Astrocyte (in vitro differentiated cells and primary cell): ENCODE measurements at regions not wholly inside any gene's neighbourhood (a gene's known extent, or its start where the extent isn't known, plus 50 kb on each side); places are given as distances from the start of the nearest gene placed in this dataset.

Experiments
- DNase-seq: peaks from one replicate; pipeline ENCODE4 v3.0.0-alpha.2; 2010; ENCODE audit warnings: low read depth
- FAIRE-seq: peaks from 2 replicates; lab custom pipeline; 2011; peaks lifted over from hg19 to GRCh38; lab: Jason Lieb, UNC
- H2AFZ ChIP-seq: 2 replicates; pipeline ENCODE4 v1.6.0; 2012; ENCODE audit warnings: low read depth, low read length, inconsistent platforms
- H3K27ac ChIP-seq: 2 replicates; pipeline ENCODE4 v1.5.1; 2011; ENCODE audit warnings: low read depth, low read length, inconsistent platforms
- H3K27me3 ChIP-seq: 2 replicates; pipeline ENCODE4 v1.6.0; 2011; ENCODE audit warnings: low read length, inconsistent platforms; ENCODE audit not compliant: insufficient read depth
- H3K36me3 ChIP-seq: 2 replicates; pipeline ENCODE4 v1.5.1; 2011; ENCODE audit warnings: low read length, inconsistent platforms; ENCODE audit not compliant: insufficient read depth
- H3K4me1 ChIP-seq: 2 replicates; pipeline ENCODE4 v1.5.1; 2011; ENCODE audit warnings: low read length, inconsistent platforms; ENCODE audit not compliant: insufficient read depth
- H3K4me2 ChIP-seq: 2 replicates; pipeline ENCODE4 v1.6.0; 2012; ENCODE audit warnings: low read length, inconsistent platforms
- H3K4me3 ChIP-seq: 2 replicates; pipeline ENCODE4 v1.5.1; 2011; ENCODE audit warnings: low read depth, mild to moderate bottlenecking, low read length, inconsistent platforms; ENCODE audit not compliant: insufficient read depth
- H3K79me2 ChIP-seq: 2 replicates; pipeline ENCODE4 v1.6.0; 2012; ENCODE audit warnings: mild to moderate bottlenecking, low read length, inconsistent platforms; ENCODE audit not compliant: insufficient read depth
- H3K9ac ChIP-seq: 2 replicates; pipeline ENCODE4 v1.6.0; 2012; ENCODE audit warnings: mild to moderate bottlenecking, low read length, inconsistent platforms
- H3K9me3 ChIP-seq: 2 replicates; pipeline ENCODE4 v1.5.1; 2012; ENCODE audit warnings: low read depth, mild to moderate bottlenecking, low read length, inconsistent platforms; ENCODE audit not compliant: insufficient read depth
- H4K20me1 ChIP-seq: 2 replicates; pipeline ENCODE4 v1.6.0; 2012; ENCODE audit warnings: low read length, inconsistent platforms; ENCODE audit not compliant: insufficient read depth
- H3K27ac Mint-ChIP-seq: one replicate; pipeline ENCODE4 v1.8.0; 2021; ENCODE audit warnings: mild to moderate bottlenecking, mixed read lengths; ENCODE audit not compliant: unreplicated experiment
- H3K27me3 Mint-ChIP-seq: one replicate; pipeline ENCODE4 v1.8.0; 2021; ENCODE audit warnings: low read depth, mixed read lengths; ENCODE audit not compliant: unreplicated experiment
- H3K36me3 Mint-ChIP-seq: one replicate; pipeline ENCODE4 v1.8.0; 2021; ENCODE audit warnings: low read depth, mixed read lengths; ENCODE audit not compliant: unreplicated experiment
- H3K4me1 Mint-ChIP-seq: one replicate; pipeline ENCODE4 v1.8.0; 2021; ENCODE audit warnings: low read depth, mixed read lengths; ENCODE audit not compliant: unreplicated experiment
- H3K4me3 Mint-ChIP-seq: one replicate; pipeline ENCODE4 v1.8.0; 2021; ENCODE audit warnings: mild to moderate bottlenecking, moderate library complexity, mixed read lengths; ENCODE audit not compliant: unreplicated experiment
- H3K9me3 Mint-ChIP-seq: one replicate; pipeline ENCODE4 v1.8.0; 2021; ENCODE audit warnings: mild to moderate bottlenecking, mixed read lengths; ENCODE audit not compliant: unreplicated experiment
- EZH2 ChIP-seq: IDR thresholded peaks from 2 replicates; pipeline ENCODE4 v1.6.1; 2012; ENCODE audit warnings: mild to moderate bottlenecking, low read length, inconsistent platforms; ENCODE audit not compliant: insufficient read depth
- TF ChIP-seq, protein P1 (sequence below): IDR thresholded peaks from 2 replicates; pipeline ENCODE4 v1.5.1; 2011; ENCODE audit warnings: low read depth, mild to moderate bottlenecking, inconsistent platforms, low read length, moderate library complexity; ENCODE audit not compliant: insufficient read depth

DNA sequence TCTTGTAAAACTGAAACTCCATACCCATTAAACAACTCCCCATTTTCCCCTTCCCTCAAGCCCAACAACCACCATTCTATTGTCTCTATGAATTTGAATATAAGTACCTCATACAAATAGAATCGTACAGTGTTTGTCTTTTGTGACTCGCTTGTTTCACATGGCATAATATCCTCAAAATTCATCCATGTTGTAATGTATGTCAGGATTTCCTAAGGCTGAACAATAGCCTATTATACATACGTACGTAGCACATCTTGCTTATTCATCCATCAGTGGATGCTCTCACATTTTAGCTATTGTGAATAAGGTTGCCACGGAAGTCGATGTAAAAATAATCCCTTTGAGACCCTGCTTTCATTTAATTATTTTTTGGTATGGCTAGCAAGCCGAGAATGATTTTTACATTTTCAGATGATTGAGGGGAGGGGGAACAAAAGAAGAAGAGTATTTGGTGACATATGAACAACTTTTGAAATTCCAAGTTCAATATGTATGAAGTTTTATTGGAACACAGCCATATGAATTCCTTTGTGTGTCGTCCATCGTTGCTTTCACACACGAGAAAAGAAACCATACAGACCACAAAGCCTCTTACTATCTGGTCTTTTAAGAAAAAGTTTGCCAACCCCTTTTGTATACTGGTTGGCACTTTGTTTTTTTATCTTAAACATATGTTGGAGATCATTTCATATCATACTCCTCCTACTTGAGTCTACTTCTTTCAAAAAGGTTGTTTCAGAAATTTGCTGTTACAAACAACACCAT is 371.2 kb downstream of the NPIPA8 start:
- TF ChIP-seq EZH2 = no peak
- TF ChIP-seq, protein P1, sequence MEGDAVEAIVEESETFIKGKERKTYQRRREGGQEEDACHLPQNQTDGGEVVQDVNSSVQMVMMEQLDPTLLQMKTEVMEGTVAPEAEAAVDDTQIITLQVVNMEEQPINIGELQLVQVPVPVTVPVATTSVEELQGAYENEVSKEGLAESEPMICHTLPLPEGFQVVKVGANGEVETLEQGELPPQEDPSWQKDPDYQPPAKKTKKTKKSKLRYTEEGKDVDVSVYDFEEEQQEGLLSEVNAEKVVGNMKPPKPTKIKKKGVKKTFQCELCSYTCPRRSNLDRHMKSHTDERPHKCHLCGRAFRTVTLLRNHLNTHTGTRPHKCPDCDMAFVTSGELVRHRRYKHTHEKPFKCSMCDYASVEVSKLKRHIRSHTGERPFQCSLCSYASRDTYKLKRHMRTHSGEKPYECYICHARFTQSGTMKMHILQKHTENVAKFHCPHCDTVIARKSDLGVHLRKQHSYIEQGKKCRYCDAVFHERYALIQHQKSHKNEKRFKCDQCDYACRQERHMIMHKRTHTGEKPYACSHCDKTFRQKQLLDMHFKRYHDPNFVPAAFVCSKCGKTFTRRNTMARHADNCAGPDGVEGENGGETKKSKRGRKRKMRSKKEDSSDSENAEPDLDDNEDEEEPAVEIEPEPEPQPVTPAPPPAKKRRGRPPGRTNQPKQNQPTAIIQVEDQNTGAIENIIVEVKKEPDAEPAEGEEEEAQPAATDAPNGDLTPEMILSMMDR = no peak
- H3K27ac ChIP-seq = no peak overlapping the region
- H3K27me3 ChIP-seq = no peaks in the 10 kb centered on the region

DNA sequence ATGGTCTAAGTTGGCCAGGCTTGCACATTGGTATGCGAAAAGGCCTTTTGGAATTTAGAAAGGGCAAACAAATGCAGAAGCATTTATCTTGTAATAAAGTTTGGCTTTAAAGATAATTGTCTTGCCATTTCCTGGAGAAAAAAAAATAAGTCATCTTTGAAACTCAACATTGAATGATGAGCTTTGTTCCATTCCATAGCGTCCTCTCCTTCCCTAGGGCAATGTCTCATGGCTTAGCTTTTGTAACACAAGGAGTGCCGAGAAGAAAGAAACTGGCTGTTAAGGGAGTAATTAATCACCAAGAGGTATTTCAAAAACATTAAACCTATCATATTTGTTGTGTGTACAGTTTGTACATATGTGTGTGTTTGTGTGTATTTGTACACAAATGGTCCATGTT is 372.3 kb downstream of the NPIPA8 start:
- DNase-seq (no peak), FAIRE-seq (no peak)
- Histone ChIP-seq H4K20me1 (no peaks in the 10 kb centered on the region), H3K4me3 (no peak overlapping the region), H3K79me2 (no peaks in the 10 kb centered on the region), H3K27ac (no peak overlapping the region), H3K4me1 (no peaks in the 10 kb centered on the region), H3K4me2 (no peak overlapping the region), H3K27me3 (no peaks in the 10 kb centered on the region), H3K9me3 (peaks cover 4% of the 10 kb centered on the region), H3K36me3 (no peaks in the 10 kb centered on the region), H3K9ac (no peak overlapping the region), H2AFZ (no peak overlapping the region)
- no peaks in the 10 kb centered on the region for H3K4me1 Mint-ChIP-seq
- H3K27ac Mint-ChIP-seq = no peak overlapping the region
- no peak for TF ChIP-seq EZH2
- peaks cover 2% of the 10 kb centered on the region for H3K36me3 Mint-ChIP-seq
- H3K9me3 Mint-ChIP-seq = no peaks in the 10 kb centered on the region
- H3K4me3 Mint-ChIP-seq = no peak overlapping the region
- peaks cover 2% of the 10 kb centered on the region for H3K27me3 Mint-ChIP-seq

More for the DNA sequence above, 371.2 kb downstream of the NPIPA8 start:
- Histone ChIP-seq H3K9ac (no peak overlapping the region), H3K36me3 (no peaks in the 10 kb centered on the region), H3K79me2 (no peaks in the 10 kb centered on the region), H3K4me3 (no peak overlapping the region), H3K9me3 (peaks cover 4% of the 10 kb centered on the region), H3K4me1 (no peaks in the 10 kb centered on the region), H2AFZ (no peak overlapping the region), H3K4me2 (no peak overlapping the region), H4K20me1 (no peaks in the 10 kb centered on the region)
- no peak overlapping the region for H3K27ac Mint-ChIP-seq
- no peak overlapping the region for H3K4me3 Mint-ChIP-seq
- DNase-seq = no peak
- peaks cover 2% of the 10 kb centered on the region for H3K36me3 Mint-ChIP-seq
- H3K4me1 Mint-ChIP-seq = no peaks in the 10 kb centered on the region
- no peaks in the 10 kb centered on the region for H3K9me3 Mint-ChIP-seq
- H3K27me3 Mint-ChIP-seq = peaks cover 2% of the 10 kb centered on the region
- FAIRE-seq = no peak

DNA sequence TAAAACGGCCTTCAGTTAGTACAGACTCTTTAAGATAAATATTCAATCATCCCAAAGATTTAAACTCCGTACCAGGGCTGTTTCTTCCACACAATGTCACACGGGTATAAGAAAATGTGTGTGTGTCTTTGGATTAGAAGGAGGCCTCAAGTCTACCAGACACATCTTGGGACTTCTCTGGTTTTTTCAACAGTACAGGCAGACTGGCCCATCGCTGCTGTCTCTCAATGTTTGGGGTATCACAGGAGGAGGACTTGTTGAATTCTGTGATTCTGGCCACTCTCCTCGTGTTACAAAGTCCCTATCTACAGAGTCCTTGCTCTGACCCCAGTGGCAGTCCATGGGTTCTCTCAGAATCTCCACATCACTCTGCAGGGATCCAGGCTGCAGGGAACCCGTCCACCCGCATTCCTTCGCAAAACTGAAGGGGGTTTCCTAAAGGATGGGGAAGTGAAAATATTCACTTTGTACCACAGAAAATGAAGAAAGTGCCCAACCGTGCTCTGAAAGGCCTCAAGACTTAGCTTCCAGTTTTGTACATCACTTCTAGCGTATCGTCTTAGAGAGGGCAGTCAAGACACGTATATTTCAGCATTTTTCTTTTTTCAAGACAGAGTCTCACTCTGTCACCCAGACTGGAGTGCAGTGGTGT is 373.2 kb downstream of the NPIPA8 start:
- Histone ChIP-seq H3K36me3 (no peaks in the 10 kb centered on the region), H3K79me2 (no peaks in the 10 kb centered on the region), H3K9me3 (peaks cover 4% of the 10 kb centered on the region), H3K27me3 (no peaks in the 10 kb centered on the region), H3K4me2 (no peak overlapping the region), H3K4me1 (no peaks in the 10 kb centered on the region), H4K20me1 (no peaks in the 10 kb centered on the region), H2AFZ (no peak overlapping the region), H3K27ac (no peak overlapping the region), H3K9ac (no peak overlapping the region), H3K4me3 (no peak overlapping the region)
- Mint-ChIP-seq H3K4me1 (no peaks in the 10 kb centered on the region), H3K9me3 (peaks cover 2% of the 10 kb centered on the region), H3K36me3 (peaks cover 2% of the 10 kb centered on the region), H3K27ac (no peak overlapping the region), H3K27me3 (peaks cover 2% of the 10 kb centered on the region), H3K4me3 (no peak overlapping the region)
- TF ChIP-seq EZH2 = no peak
- TF ChIP-seq, protein P1 = no peak
- FAIRE-seq = no peak
- DNase-seq = no peak
